Epithelial cell of esophagus (primary cell): ENCODE measurements at regions not wholly inside any gene's neighbourhood (a gene's known extent, or its start where the extent isn't known, plus 50 kb on each side); places are given as distances from the start of the nearest gene placed in this dataset.

Experiments used
- DNase-seq: peaks from one replicate; pipeline ENCODE4 v3.0.0; 2010; ENCODE audit warnings: low read depth
- H3K4me3 ChIP-seq: 2 replicates; pipeline ENCODE4 v1.5.1; 2011; ENCODE audit warnings: mild to moderate bottlenecking, low read length, control low read depth
- CTCF ChIP-seq: IDR thresholded peaks from 2 replicates; pipeline ENCODE4 v1.5.1; 2011; ENCODE audit warnings: low read depth, mild to moderate bottlenecking, low read length, control low read depth, inconsistent platforms; ENCODE audit not compliant: insufficient read depth; ENCODE audit errors: missing control alignments

GRCh38 chr2:53259395-53260009 lies 508.1 kb upstream of the CHAC2 start:
- H3K4me3 ChIP-seq: no peak overlapping the region
- TF ChIP-seq CTCF: no peak
- no peak for DNase-seq

GRCh38 chr2:53257287-53257686 lies 510.3 kb upstream of the CHAC2 start:
- TF ChIP-seq CTCF: no peak
- DNase-seq: no peak
- no peak overlapping the region for H3K4me3 ChIP-seq

GRCh38 chr2:53253244-53253643 lies 514.4 kb upstream of the CHAC2 start:
- no peak for DNase-seq
- H3K4me3 ChIP-seq: no peak overlapping the region
- no peak for TF ChIP-seq CTCF

- DNase-seq: no peak
- no peak overlapping the region for H3K4me3 ChIP-seq
- TF ChIP-seq CTCF: no peak
Observed at GRCh38 chr2:53252115-53252514, 515.5 kb upstream of the CHAC2 start.

GRCh38 chr2:53247956-53248735 lies 519.5 kb upstream of the CHAC2 start:
- no peak for DNase-seq
- TF ChIP-seq CTCF: no peak
- H3K4me3 ChIP-seq: no peak overlapping the region

GRCh38 chr2:53243430-53243829 lies 524.2 kb upstream of the CHAC2 start:
- no peak for DNase-seq
- no peak for TF ChIP-seq CTCF
- H3K4me3 ChIP-seq: no peak overlapping the region
